ENCODE measurements at regions not wholly inside any gene's neighbourhood (a gene's known extent, or its start where the extent isn't known, plus 50 kb on each side); places are given as distances from the start of the nearest gene placed in this dataset.

DNA sequence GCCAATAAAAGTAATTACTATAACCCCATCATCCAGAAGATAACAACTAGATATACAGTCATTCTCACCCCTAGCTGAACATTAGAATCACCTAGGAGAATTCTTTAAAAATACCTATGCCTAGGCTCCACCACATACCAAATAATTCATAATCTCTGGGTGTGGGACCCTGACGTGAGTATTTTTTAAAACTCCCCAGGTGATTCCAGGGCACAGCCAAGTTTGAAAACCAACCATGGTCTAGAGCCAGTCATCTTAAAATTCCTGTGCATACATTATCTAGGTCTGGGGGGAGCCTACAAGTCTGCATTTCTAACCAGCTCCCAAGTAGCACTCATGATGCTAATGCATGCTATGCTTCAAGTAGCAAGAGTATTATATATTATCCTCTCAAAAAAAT lies 281.0 kb upstream of the MTNR1B start:
- WGBS, 2 donors (ENCODE audit: low coverage in 1 of 2) = 69% methylated on average over 1 of the region's 1 CpG; no CpG with 5 or more reads in 1 of the 2 donors
- intact Hi-C loops (cut with DNase I; ENCODE audit: low total_unique reads) (no loop called here), in situ Hi-C loops (cut with MboI; ENCODE audit: low pct_ligation_motif_present in 1 of 4, low pct_unique_long_range_greater_than_20kb in 1 of 4, low sequenced_read_pairs in 3 of 4) (no loop called here)
- Histone ChIP-seq H3K27ac (no peak overlapping the region), H3K9me3 (no peaks in the 10 kb centered on the region), H3K4me3 (no peak overlapping the region), H3K36me3 (no peaks in the 10 kb centered on the region), H3K27me3 (no peaks in the 10 kb centered on the region), H3K4me1 (no peaks in the 10 kb centered on the region)
- no peak for TF ChIP-seq EP300 (IDR thresholded peaks at IDR 0.05; ENCODE audit: low read depth)
- TF ChIP-seq, protein P1, sequence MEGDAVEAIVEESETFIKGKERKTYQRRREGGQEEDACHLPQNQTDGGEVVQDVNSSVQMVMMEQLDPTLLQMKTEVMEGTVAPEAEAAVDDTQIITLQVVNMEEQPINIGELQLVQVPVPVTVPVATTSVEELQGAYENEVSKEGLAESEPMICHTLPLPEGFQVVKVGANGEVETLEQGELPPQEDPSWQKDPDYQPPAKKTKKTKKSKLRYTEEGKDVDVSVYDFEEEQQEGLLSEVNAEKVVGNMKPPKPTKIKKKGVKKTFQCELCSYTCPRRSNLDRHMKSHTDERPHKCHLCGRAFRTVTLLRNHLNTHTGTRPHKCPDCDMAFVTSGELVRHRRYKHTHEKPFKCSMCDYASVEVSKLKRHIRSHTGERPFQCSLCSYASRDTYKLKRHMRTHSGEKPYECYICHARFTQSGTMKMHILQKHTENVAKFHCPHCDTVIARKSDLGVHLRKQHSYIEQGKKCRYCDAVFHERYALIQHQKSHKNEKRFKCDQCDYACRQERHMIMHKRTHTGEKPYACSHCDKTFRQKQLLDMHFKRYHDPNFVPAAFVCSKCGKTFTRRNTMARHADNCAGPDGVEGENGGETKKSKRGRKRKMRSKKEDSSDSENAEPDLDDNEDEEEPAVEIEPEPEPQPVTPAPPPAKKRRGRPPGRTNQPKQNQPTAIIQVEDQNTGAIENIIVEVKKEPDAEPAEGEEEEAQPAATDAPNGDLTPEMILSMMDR (IDR thresholded peaks at IDR 0.05) = no peak
- TF ChIP-seq POLR2A (IDR thresholded peaks at IDR 0.05) = no peak
- TF ChIP-seq POLR2AphosphoS5 (IDR thresholded peaks at IDR 0.05) = no peak
- DNase-seq = no peak

DNA sequence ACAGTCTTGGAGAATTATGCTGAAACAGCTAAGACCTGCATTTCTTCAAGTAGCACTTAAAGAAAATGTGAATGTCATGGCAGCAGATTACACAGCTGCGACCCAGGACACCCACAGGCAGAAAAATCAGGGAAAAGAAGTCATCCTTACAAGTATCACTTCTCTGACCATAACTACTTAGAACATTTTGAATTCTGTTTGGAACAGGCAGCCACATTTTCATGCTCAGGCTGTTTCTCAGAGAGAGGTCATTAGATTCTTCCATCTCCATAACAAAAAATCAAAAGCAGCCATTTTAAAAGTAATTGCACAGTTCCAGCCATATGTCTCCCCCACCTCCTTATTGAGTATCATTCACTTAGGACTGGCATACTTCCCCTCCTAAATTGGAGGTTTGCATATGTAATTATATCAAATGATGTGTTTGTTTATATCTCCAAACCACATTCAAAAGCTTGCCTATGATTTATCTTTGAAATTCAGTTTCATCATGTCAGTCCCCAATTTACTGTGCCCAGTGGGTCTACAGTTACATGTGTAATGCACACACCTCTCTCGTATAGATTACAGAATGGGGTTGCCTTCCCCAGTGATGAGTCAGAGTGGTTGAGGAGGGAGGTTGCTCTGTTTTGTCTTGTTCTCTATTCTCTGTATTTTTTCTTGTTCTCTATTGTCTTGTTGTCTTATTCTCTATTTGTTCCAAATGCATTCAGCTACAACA lies 276.5 kb upstream of the MTNR1B start:
- in situ Hi-C loops (cut with MboI; ENCODE audit: low pct_ligation_motif_present in 1 of 4, low pct_unique_long_range_greater_than_20kb in 1 of 4, low sequenced_read_pairs in 3 of 4) (no loop called here), intact Hi-C loops (cut with DNase I; ENCODE audit: low total_unique reads) (no loop called here)
- WGBS, 2 donors (ENCODE audit: low coverage in 1 of 2) = 70 to 100% methylated on average over 1 to 2 of the region's 2 CpGs

DNA sequence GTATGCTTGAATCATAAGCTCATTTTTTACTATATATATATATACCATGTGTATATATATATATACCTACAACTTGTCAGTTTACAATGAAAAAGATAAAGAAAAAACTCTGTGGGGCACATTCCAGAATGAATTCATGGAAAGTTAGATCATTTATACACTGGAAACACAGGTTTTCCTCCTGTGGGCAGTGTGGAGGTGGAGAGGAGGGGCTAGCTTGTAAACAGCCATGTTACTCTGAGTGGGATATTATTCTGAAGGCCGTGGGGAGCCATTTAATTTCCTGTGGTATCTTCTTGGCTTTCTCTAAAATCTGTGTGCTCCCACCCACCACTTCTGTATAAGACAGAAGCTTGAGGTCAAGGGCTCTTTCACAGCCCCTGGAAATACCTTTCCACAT lies 273.4 kb upstream of the MTNR1B start:
- no peak for DNase-seq
- WGBS, 2 donors (ENCODE audit: low coverage in 1 of 2) = 70 to 86% methylated on average over 1 of the region's 1 CpG
- intact Hi-C loops (cut with DNase I; ENCODE audit: low total_unique reads) (no loop called here), in situ Hi-C loops (cut with MboI; ENCODE audit: low pct_ligation_motif_present in 1 of 4, low pct_unique_long_range_greater_than_20kb in 1 of 4, low sequenced_read_pairs in 3 of 4) (no loop called here)
- Histone ChIP-seq H3K27ac (no peak overlapping the region), H3K27me3 (no peaks in the 10 kb centered on the region), H3K9me3 (no peaks in the 10 kb centered on the region), H3K36me3 (no peaks in the 10 kb centered on the region), H3K4me3 (no peak overlapping the region), H3K4me1 (no peaks in the 10 kb centered on the region)
- no peak for TF ChIP-seq POLR2A (IDR thresholded peaks at IDR 0.05)
- no peak for TF ChIP-seq POLR2AphosphoS5 (IDR thresholded peaks at IDR 0.05)
- TF ChIP-seq EP300 (IDR thresholded peaks at IDR 0.05; ENCODE audit: low read depth) = no peak
- TF ChIP-seq, protein P1 (IDR thresholded peaks at IDR 0.05) = no peak

More for the DNA sequence above, 276.5 kb upstream of the MTNR1B start:
- no peaks in the 10 kb centered on the region for H3K27me3 ChIP-seq
- H3K27ac ChIP-seq = no peak overlapping the region
- no peaks in the 10 kb centered on the region for H3K4me1 ChIP-seq
- TF ChIP-seq POLR2AphosphoS5 (IDR thresholded peaks at IDR 0.05) (no peak), POLR2A (IDR thresholded peaks at IDR 0.05) (no peak), EP300 (IDR thresholded peaks at IDR 0.05; ENCODE audit: low read depth) (no peak)
- TF ChIP-seq, protein P1 (IDR thresholded peaks at IDR 0.05) = no peak
- H3K4me3 ChIP-seq = no peak overlapping the region
- no peak for DNase-seq
- H3K36me3 ChIP-seq = no peaks in the 10 kb centered on the region
- H3K9me3 ChIP-seq = no peaks in the 10 kb centered on the region

DNA sequence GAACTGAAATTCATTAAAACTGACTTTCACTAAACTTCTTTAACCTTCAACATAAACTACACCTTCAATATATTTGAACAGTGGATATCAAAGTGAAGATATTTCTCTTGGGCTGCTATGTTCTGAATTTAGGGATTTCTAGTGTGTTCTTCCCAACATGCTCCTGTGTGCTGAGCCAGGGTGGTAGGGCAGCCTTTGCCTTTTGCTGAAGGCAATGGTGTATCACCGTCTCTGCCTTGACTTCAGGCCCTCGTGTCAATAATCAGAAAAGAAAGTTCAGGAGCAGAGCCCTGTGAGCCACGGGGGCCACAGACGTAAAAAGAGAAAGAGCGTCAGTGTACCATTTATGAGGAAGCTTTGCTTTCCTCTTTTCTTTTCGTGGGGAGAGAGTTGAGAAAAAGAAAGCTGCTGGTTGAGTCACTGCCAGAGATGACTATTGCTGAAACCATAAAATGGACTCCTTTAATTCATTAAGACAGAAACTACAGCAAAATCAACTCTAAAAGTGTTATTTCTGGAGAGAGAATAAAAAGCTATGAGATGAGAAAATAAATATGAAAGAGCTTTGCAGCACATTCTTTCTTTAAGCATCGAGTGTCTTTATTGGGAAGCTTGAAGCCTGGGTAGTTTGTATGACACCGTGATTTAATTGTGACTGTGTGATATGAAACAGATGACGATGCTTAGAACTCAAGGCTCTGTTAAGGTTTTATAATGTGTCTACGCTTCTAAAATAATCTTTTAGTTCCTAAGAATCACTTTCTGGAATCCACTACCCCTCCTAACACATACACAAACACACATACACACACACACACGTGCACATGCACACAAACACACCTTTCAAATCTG lies 271.8 kb upstream of the MTNR1B start:
- H3K36me3 ChIP-seq = no peaks in the 10 kb centered on the region
- H3K27me3 ChIP-seq = no peaks in the 10 kb centered on the region
- TF ChIP-seq POLR2A (IDR thresholded peaks at IDR 0.05) (no peak), POLR2AphosphoS5 (IDR thresholded peaks at IDR 0.05) (no peak), EP300 (IDR thresholded peaks at IDR 0.05; ENCODE audit: low read depth) (no peak)
- TF ChIP-seq, protein P1 (IDR thresholded peaks at IDR 0.05) = no peak
- no peaks in the 10 kb centered on the region for H3K4me1 ChIP-seq
- intact Hi-C loops (cut with DNase I; ENCODE audit: low total_unique reads) (no loop called here), in situ Hi-C loops (cut with MboI; ENCODE audit: low pct_ligation_motif_present in 1 of 4, low pct_unique_long_range_greater_than_20kb in 1 of 4, low sequenced_read_pairs in 3 of 4) (no loop called here)
- WGBS, 2 donors (ENCODE audit: low coverage in 1 of 2) = 51 to 53% methylated on average over 11 of the region's 11 CpGs
- no peak for DNase-seq
- peak overlapping the region in 3 of 4 donors; percentile 10 to 40 (median 32) for H3K27ac ChIP-seq
- peak overlapping the region in 1 of 4 donors; percentile 16 for H3K4me3 ChIP-seq
- H3K9me3 ChIP-seq = no peaks in the 10 kb centered on the region

Data from transverse colon (tissue), 4 donors.